ENCODE measurements at regions not wholly inside any gene's neighbourhood (a gene's known extent, or its start where the extent isn't known, plus 50 kb on each side); places are given as distances from the start of the nearest gene placed in this dataset.

DNA sequence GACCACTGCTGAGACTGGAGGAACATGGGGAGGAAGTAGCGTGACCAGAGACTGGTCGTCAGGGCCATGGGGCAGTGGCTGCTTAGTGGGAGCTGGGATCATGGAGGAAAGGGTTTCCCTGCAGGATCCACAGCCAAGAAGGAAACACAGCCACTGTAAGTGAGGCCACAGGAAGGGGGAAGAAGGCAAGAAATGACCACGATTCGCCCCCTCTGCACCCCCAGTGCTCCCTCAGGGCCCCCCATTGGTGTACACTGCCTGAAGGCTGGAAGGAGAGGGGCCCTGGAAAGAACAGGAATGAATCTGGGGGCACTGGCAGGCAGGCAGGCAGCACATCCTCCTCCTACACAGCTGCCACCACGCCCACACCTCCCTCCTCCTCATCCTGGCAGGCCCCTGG lies 62.5 kb upstream of the RMDN2 start:
- ATAC-seq (ENCODE audit: insufficient number of reproducible peaks, low FRiP score, low read depth) (no peak), DNase-seq (ENCODE audit: low spot score) (no peak)
- Histone ChIP-seq H3K4me1 (ENCODE audit: control insufficient read depth in 1 of 2, low read depth in 2 of 2) (peaks cover 6 to 28% of the 10 kb centered on the region in 2 donors), H3K9me3 (no peaks in the 10 kb centered on the region), H3K27ac (no peak overlapping the region), H3K36me3 (no peaks in the 10 kb centered on the region), H3K27me3 (replicated peaks; ENCODE audit: insufficient read depth) (no peaks in the 10 kb centered on the region), H3K4me3 (no peak overlapping the region)
- TF ChIP-seq, protein P1, sequence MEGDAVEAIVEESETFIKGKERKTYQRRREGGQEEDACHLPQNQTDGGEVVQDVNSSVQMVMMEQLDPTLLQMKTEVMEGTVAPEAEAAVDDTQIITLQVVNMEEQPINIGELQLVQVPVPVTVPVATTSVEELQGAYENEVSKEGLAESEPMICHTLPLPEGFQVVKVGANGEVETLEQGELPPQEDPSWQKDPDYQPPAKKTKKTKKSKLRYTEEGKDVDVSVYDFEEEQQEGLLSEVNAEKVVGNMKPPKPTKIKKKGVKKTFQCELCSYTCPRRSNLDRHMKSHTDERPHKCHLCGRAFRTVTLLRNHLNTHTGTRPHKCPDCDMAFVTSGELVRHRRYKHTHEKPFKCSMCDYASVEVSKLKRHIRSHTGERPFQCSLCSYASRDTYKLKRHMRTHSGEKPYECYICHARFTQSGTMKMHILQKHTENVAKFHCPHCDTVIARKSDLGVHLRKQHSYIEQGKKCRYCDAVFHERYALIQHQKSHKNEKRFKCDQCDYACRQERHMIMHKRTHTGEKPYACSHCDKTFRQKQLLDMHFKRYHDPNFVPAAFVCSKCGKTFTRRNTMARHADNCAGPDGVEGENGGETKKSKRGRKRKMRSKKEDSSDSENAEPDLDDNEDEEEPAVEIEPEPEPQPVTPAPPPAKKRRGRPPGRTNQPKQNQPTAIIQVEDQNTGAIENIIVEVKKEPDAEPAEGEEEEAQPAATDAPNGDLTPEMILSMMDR (IDR thresholded peaks at IDR 0.05), result no peak

DNA sequence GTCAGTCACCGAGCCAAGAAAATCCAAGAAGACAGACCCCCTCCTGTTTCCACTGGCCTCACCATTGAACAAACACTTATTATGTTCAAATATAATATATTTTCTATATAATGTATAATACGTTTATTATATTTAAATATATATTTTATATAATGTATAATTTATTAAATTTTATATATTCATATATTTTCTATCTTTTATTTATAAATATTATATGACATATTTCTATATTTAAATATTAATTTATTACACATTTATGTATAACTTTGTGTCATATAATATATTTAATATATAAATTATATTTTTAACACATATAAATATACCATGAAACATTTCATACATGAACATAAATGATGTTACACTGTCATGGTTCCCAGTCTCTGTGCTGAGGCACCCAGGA lies 60.9 kb upstream of the RMDN2 start:
- ATAC-seq (ENCODE audit: insufficient number of reproducible peaks, low FRiP score, low read depth), result no peak
- Histone ChIP-seq H3K27me3 (replicated peaks; ENCODE audit: insufficient read depth) (no peaks in the 10 kb centered on the region), H3K27ac (no peak overlapping the region), H3K4me3 (no peak overlapping the region), H3K9me3 (no peaks in the 10 kb centered on the region), H3K4me1 (ENCODE audit: control insufficient read depth in 1 of 2, low read depth in 2 of 2) (peaks cover 0 to 13% of the 10 kb centered on the region in 2 donors), H3K36me3 (no peaks in the 10 kb centered on the region)
- TF ChIP-seq, protein P1 (IDR thresholded peaks at IDR 0.05), result no peak
- no peak for DNase-seq (ENCODE audit: low spot score)

DNA sequence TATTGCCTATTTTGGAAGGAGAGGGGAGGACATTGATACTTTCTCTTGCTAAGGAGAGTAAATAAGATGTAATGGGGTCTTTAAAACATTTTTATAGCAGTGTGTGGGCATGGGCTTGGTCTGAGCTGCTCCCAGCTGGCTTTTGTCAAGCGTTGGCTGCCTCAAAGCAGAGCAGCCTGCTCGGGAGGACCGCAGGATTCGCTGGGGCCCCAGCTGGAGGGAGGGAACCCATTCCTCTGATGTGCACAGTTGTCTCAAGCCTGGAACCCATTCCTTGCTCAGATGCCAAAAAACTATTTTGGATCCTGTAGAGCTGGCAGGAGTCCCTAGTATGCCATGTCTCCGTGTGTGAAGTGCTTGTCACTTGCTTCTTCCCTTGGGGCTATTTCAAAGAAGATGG lies 59.4 kb upstream of the RMDN2 start:
- ATAC-seq (ENCODE audit: insufficient number of reproducible peaks, low FRiP score, low read depth) (no peak), DNase-seq (ENCODE audit: low spot score) (no peak)
- no peaks in the 10 kb centered on the region for H3K36me3 ChIP-seq
- no peak overlapping the region for H3K27ac ChIP-seq
- TF ChIP-seq, protein P1 (IDR thresholded peaks at IDR 0.05), result no peak
- H3K4me1 ChIP-seq (ENCODE audit: control insufficient read depth in 1 of 2, low read depth in 2 of 2), result peaks cover 0 to 27% of the 10 kb centered on the region in 2 donors
- H3K9me3 ChIP-seq, result no peaks in the 10 kb centered on the region
- H3K27me3 ChIP-seq (replicated peaks; ENCODE audit: insufficient read depth), result no peaks in the 10 kb centered on the region
- H3K4me3 ChIP-seq, result no peak overlapping the region

DNA sequence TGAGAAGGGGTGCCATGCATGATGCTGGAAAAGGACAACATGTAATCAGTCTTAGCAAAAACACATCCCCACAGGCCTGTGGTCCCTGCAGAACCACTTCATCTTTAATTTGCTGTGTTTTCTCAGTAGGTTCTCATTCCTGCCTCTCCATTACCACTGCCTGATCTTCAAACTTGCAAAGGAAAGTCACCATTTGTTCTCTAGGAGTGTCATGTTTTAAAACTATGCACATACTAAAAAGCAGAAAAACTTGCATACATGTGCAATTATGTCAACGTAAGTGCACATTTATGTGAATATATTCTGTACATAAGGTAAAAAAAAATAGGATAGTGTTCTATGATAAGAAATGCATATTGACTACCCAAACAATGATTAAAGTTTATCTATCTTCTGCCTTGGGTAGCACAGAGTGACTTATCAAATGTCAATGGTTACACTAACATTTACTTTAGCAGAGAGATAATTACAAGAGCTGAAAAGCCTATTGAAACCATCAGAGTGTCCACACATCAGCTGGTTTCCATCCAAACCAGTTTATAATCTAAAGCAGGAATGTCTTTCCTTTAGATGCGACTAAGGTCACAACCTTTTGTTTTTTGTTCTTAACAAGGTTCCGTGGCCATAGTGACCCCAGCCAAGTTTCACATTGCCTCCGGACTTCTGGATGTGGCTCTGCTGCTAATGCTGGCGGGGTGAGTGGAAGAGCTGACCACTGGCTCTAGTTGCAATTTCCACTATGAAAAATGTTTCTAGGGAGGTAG lies 58.7 kb upstream of the RMDN2 start:
- Histone ChIP-seq H3K27ac (no peak overlapping the region), H3K9me3 (no peaks in the 10 kb centered on the region), H3K36me3 (no peaks in the 10 kb centered on the region), H3K4me1 (ENCODE audit: control insufficient read depth in 1 of 2, low read depth in 2 of 2) (peaks cover 5 to 34% of the 10 kb centered on the region in 2 donors), H3K27me3 (replicated peaks; ENCODE audit: insufficient read depth) (no peaks in the 10 kb centered on the region), H3K4me3 (no peak overlapping the region)
- no peak for ATAC-seq (ENCODE audit: insufficient number of reproducible peaks, low FRiP score, low read depth)
- TF ChIP-seq, protein P1 (IDR thresholded peaks at IDR 0.05), result no peak
- DNase-seq (ENCODE audit: low spot score), result no peak

DNA sequence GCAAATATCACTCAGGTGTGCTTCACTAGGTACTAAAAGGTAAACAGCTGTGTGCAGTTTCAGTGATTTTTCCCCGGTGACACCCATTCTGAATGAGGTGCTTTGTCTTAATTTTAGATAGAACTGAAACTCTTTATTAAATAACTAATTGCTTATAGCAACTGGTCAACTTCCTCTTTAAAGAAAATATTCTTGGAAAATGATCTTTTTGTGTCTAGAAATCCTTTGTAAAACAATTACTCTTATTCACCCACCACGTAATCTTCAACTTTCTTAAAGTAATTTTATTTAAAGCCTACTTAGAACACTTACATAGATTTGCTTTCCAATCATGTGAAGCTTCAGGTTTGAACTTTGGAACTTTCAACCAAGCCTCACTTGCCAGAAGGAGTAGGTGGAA lies 57.9 kb upstream of the RMDN2 start:
- Histone ChIP-seq H3K9me3 (no peaks in the 10 kb centered on the region), H3K27ac (no peak overlapping the region), H3K27me3 (replicated peaks; ENCODE audit: insufficient read depth) (no peaks in the 10 kb centered on the region), H3K36me3 (no peaks in the 10 kb centered on the region), H3K4me1 (ENCODE audit: control insufficient read depth in 1 of 2, low read depth in 2 of 2) (peaks cover 14 to 42% of the 10 kb centered on the region in 2 donors), H3K4me3 (no peak overlapping the region)
- no peak for ATAC-seq (ENCODE audit: insufficient number of reproducible peaks, low FRiP score, low read depth)
- no peak for DNase-seq (ENCODE audit: low spot score)
- TF ChIP-seq, protein P1 (IDR thresholded peaks at IDR 0.05), result no peak

All from thoracic aorta (tissue), 2 donors.